T-helper 2 cell treated with Interferon-gamma antibody and Interleukin-4, amounts not matched to agents 100 ng/mL and 5 ng/mL, for 36 hours (primary cell): ENCODE measurements at regions not wholly inside any gene's neighbourhood (a gene's known extent, or its start where the extent isn't known, plus 50 kb on each side); places are given as distances from the start of the nearest gene placed in this dataset.

ENCODE experiments used
- intact Hi-C: fragments of 100-400 bp; cut with micrococcal nuclease; formaldehyde crosslinking; loops from one replicate; pipeline ENCODE4 v1.15.1; 2023

DNA sequence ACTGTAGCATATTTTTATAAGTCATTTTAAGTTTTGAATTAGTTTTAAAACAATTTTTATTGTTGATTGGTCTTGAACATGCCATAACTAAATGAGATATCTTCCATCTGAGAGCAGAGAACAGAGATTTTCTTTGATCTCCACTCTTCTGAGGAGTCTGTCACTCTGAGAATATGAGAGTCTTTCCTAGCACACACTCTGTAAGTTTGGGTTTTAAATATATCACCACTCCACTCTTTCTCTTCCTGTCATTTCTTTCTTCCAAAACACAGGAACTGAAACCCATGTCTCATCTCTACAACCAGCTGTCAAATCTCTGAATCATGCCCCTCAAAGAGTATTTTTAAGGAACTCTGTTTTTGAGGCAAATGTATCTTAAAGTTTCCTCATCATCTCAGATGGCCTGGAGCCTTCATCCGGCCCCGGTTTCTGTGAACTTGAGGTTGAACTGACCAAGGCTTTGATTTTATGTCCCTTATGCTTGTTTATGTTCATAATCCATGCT lies 698.2 kb upstream of the SGCG start:
- intact Hi-C loops = no loop called here

DNA sequence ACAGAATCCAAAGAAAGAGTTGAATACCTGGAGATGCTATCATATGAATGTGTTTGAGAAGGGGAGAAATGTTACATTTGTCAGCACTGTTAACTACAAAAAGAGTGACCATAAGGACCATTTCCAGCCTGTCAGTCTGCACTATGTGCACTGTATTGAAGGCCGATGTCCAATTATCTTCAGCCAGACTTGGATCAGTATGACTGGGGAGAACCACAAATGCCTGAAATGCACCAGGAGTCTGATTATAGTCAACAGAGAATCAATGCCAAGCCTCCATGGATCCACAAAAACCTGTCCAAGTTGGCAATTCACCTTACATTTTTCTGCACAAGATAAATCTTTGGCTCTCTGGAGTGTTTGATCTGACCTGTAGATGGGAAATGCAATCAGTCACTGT lies 697.5 kb upstream of the SGCG start:
- intact Hi-C loops = no loop called here

DNA sequence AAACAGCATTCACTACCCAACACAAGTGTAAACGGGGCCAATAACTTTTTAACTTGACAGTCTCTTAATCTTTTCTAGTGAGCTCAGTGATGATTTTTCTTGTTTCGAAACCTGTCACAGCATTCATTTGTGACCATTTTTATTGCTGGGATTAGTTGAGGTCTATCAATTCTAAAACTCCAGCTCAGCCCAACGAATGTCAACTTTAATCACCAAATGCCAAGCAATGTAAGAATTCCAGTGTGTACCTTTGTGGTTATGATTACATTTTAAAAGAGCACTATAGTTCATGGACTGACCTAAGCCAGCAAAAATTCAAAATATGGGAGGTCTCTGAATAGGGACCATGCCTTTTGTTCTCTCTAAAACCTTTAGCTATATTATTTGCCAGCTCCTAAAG lies 694.3 kb upstream of the SGCG start:
- intact Hi-C loops = no loop called here

DNA sequence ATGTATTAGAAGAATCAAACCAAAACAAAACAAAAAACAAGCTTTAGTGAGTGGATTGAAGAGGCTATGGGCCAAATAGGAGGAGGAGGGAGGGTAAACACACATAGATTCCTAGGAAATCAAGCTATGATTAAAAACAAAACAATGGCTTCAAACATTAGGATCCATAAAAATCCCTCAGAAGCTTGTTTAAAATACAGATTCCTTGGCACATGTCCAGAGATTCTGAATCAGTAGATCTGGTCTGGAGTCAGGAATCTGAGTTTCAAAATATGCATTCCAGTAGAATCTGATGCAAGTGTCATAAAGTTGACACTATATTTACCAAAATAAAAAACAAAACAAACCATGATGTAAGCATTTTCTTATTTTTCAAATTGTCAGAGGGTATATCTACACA lies 692.8 kb upstream of the SGCG start:
- intact Hi-C loops = no loop called here

DNA sequence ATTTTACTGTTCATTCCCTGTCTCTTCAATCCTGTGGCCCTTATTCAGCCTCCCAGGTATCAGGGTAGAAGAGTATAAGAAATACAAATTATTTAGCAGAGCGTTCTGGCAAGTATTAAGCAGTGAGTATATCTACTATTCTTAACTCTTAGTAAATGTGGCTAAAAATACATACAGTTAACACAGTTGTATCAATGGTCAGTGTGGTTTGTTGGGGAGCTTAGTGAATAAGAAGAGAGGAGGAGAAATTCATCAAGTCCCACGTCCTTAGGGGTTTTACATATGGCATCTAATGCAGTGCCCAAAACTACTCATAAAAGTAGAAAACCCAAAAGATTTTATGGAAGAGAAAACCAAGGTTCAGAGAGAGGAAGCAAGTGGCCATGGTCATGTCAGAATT lies 691.0 kb upstream of the SGCG start:
- intact Hi-C loops = no loop called here

DNA sequence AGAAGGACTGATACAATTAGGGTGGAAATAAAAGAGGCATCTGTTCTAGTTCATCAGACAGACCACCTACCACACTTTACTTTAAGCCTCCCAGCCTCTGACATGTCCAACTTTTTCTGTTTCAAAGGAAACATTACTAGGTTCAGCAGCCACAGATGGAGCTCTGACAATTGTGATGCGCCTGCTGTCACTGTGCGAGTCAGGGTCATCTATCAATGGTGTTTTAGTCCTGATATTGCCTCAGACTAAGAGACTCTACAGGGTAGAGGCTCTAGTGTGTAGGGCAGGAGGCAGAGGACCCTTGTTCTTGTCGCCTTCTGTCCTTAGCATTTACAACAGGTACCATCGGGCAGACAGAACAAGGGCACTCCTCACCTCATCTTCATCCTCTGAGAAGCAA lies 685.0 kb upstream of the SGCG start:
- intact Hi-C loops = no loop called here

DNA sequence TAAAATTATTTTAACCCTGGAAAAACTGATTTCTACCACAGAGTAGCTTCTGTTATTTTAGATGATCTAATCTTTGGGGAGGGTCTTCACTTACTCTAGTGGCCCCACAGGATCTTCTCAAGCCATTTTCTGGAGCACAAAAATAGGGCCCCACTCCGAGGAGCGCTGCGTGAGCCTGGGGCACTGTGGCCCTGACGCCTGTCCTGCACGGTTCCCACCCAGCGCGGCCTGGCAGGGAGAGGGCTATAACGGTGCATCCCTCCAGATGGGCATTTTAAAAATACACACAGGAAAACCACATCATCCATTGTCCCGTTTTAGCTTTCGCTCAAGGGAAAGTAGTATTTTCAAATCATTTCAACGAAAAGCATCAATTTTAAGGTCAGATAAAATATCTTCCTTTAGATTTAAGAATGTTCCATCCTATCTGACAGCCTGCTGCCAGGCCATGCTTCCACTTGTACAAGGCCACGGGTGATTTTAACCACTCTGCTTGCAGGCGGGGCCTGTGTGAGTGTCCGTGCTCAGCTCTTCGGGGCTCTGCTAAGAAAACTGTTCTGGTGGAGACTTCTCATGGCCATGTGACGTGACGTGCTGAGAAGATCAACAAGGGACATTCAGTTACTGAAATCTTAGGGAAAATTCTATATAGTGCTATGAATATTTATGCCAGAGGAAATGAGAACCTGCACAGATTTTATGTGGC lies 683.8 kb upstream of the SGCG start:
- intact Hi-C loops = no loop called here

DNA sequence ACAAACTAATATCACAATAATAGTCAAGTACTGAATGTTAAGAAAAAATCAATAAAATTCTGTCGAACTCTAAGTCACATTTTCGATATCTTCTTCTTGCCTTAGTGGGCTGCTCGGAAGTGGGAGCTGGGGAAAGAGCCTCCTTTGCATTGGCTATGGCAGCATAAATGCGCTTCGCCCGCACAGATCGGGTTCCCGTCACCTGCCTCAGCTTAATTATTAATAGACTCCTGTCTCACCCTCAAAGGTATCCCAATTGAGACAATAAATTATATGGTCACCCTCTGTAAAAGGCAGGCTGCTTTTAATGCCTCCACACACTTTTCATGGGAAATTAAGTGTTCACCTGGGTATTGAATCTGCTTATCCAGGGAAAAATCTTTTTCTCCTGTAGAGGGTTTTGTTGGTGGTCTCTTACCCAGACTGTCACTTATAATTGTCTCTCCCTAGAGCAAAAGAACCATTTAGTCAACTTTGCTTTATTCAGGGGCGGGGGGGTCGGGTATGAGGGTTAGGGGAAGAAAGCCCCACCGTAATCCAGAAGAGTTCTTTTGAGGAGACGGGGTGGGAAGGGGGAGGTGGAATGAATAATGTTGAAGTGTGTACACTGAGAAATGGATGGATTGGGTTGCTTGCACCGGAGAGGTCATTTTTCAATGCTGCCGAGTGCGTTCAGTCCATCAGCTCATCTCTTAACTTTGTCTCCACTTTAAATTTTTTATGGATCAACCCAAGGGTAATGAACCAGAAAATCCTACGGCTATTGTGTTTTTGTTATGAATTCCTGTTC lies 682.6 kb upstream of the SGCG start:
- intact Hi-C loops = no loop called here

DNA sequence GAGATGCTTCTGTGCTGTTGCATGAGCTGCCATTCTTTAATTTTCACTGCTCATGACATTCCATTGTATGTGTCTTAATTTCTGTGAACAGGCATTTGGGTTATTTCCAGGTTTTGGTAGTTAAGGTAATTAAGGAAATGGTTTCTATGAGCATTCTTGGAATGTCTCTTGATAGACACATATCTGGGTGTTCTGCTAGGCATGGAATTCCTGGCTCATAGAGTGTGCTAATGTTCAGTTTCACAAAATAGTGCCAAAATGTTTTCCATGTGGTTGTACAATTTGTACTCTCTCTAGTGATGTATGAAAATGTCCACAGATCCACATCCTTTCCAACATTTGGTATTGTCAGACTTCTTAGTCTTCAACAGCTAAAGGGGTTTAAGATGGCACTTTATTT lies 680.9 kb upstream of the SGCG start:
- intact Hi-C loops = no loop called here

DNA sequence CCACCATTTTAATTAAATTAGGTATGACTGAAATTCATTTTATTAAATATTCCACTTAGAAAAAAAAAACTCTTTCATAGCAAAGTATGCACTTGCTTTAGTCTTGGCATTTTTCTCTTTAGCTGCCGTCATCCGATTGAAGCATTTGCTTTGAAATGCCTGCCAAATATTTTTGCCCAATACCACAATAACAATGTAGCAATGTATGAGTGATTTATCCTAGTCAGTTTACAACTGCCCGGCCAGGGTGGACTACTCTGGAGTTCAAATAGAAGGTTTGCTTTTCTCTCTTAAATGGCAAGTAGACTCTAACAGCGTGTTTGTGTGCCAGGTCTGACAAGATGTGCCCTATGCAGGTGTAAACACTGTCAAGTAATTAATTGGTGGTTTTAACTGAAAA lies 675.3 kb upstream of the SGCG start:
- intact Hi-C loops = no loop called here

DNA sequence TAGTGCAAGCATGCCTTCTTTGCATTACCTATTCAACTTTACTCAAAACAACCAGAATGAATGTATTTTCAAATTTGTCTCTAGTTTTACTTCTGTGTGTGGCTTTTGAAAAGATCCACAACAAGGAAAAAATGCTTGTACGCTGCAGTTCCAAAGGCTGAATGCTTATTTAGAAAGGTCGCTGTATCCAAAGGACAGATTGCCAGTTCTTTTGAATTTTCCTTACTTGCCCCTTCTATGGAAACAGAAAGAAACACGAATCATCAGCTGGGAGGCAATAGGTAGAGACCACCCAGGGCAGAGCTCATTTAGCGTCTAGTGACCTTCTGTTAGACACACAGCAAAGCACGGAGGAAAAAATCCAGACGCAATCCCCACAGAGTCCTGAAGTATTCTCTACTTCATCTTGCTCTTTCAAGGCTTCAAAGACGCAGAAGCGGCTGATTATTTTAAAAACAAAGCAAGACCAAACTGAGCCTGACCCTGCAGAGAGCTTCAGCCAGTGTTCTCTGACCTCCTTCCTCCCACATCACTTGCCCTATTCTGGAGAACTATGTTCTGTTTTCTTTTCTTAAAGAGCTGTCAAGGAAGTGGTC lies 674.6 kb upstream of the SGCG start:
- intact Hi-C loops = no loop called here

DNA sequence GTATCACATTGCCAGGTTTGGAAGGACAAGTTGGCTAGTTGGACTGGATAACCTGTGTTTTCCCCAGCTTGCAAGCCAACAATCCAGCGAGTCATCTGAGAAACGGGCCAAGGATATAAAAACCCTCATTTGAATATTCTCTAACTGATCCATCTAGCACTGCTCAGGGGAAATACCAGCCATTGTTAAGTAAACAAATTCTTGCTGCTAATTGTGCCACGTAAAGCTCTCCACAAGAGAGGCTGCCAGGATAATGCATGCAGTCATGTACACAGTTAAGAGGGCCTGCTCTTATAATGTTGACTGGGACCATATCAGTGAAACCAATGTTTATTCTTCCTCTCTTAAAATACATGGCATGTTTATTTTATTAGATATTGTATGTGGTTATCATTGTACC lies 663.2 kb upstream of the SGCG start:
- intact Hi-C loops = no loop called here

DNA sequence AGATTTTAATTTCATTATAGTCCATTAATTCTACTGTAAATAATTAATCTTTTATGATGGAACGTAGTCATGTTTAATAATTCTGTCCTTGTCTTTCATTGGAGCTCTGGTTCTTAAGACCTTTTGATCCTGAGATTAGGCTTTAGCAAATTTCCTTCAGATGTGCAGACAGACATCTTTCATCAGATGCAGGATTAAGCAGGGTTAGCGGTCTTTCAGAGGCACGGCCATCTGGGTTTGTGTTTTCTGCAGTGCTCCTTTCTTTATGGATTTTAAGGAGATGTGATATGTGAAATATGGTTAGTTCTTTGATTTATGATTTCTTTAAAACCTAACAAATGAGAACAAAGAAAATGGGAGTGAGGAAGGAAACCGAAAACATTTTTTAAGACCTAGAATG lies 643.9 kb upstream of the SGCG start:
- intact Hi-C loops = no loop called here

DNA sequence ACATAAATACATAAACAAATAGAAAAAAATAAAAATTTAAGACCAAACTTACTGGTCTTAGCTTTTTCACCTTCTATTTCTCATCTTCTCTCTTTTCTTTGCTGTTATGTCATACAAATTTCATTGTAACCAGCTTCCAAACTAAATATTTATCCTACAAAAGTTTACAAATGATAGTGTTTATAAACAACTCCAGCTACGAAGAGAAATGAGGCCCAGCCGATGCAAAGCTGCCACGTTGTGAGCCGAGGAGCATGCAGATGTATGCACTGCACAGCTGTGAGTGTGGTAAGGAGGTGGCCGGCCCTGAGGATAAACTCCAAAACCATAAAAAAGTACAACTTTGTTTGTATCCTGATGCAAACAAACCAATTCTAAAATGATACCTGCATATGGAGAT lies 642.4 kb upstream of the SGCG start:
- intact Hi-C loops = no loop called here

DNA sequence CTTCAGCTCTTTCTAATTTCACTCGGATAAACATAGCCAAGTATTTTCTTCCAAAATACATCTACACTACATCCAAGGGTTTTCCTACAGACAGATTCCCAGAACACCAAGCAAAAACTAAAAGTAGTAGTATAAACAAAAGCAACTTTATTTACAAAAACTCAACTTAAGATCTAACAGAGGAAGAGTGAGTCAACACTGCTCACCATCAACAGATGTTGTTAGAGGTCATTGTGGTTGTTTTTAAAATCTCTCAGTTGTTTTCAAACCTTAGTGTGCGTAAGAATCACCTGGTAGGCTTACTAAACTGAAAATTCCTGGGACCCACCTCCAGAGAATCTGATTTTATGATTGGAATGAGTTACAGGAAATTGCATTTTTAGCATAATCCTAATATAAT lies 631.7 kb upstream of the SGCG start:
- intact Hi-C loops = no loop called here

DNA sequence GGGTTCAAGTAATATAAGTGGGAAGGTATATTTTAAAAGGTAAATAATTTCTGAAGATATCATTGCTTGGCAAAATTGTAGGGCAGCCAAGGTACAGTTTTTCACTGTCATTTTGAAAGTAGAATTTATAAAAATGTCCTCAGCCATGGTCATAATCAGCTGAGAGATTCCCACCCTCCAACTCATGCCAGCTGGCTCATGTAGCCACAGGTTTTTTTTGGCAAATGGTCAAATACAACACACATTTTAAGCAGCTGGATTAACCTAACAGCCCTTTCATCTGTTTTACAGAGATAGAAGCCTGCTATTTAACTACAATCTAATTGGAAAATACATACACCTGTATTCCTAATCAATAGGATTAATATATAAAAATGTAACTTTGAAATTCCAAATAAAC lies 619.2 kb upstream of the SGCG start:
- intact Hi-C loops = no loop called here

DNA sequence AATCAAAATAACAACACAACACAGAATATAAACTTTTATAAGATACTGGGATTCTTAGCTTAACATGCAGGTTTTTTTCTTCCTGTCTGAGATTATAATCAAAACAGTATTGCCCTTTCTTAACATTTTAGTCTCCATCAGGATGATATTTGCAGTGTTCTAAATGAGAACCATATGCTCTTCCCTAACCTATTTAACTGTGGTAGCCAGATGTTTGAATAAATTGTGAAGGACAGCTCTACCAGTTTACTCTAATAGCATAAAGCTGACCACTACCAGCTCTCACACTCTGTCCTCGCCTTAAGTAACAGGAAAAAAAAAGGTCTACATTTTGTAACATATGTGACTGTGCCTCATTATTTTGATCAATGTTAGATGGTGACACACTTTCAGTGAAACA lies 618.7 kb upstream of the SGCG start:
- intact Hi-C loops = no loop called here

DNA sequence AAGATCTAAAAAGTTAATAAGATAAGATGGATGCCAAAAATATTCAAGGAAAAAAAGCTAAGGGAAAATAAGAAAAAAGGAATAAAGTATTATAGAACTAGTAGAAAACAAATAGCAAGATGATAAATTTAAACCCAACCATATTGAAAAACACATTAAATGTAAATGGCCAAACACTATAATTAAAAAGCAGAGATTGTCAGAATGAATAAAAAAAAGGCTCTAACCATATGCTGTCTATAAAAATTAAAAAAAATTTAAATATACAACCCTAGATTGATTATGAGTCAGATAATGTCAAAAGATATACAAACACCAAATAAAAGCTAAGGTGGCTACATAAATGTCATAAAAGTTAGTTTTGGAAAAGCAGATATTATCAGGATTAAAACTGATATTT lies 617.5 kb upstream of the SGCG start:
- intact Hi-C loops = no loop called here

DNA sequence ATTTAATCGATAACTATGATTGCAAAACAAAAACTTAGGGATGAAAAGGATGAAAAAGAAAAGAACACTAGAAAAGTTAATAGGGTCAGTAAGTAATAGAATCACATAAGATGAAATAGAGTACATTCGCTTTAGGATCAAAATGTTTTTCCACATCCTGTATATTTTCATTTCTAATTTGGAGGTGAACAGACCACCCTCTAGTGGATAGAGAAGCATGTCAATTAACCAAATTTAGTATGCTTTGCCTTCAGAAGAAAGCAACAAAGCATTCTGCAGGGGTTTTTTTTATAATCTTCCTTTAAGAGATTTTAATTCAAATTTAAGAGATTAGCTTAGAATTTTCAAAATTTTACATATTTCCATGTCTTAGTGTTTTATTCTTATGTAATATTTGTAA lies 611.0 kb upstream of the SGCG start:
- intact Hi-C loops = no loop called here

DNA sequence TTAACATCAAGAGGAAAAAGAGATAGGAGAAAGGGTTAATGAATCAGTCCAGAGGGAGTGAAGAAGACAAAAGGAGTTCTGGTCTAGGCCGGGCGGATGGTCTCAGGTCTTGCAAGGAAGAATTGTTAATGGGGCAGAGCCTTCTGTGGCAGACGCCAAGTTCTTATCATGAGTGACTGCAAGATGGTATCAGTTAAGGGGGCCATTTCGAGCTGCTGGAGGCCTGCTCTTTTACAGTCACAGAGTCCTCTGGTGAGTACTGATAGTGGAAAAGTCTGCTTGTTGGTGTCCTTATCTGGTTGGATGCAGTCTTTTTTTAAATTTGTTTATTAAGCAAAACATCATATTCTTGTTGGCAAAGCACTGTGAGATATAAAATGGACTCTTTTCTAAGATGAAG lies 590.9 kb upstream of the SGCG start:
- intact Hi-C loops = no loop called here

DNA sequence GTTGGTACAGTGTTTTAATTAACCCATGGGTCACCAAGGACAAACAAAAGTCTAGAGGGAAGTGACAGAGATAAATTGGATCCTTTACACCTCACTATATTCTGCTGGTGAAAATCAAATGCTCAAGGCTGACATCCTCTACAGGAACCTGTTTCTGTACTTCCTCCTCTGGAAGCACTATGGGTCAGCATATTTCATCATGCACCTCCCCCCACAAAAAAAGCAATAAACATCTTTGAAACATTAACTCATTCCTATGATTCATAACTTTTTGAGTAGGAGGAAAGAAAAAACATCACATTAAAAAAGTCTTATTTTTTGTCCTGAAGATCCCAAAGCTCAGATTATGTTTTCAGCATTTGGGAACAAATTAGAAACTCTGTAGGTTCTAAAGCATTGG lies 588.3 kb upstream of the SGCG start:
- intact Hi-C loops = no loop called here

DNA sequence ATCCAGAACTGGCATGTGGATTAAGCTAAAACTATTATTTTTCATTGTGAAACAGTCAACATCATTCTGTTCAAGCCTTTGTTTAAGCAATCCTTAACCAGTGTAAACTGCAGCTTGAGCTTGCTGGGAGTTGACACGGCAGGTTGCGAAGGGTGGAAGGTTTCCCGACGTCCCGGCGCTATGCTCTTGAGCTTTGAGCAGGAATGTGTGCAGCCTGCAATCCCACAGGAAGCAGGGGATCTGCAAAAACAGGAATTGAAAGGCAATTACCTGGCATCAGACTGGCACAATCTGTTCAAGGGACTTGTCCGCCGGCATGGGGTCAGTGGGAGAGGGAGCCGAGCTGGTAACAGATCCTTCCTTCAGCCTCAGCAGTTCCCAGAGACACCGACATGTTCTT lies 586.7 kb upstream of the SGCG start:
- intact Hi-C loops = no loop called here
